ENCODE measurements at regions not wholly inside any gene's neighbourhood (a gene's known extent, or its start where the extent isn't known, plus 50 kb on each side); places are given as distances from the start of the nearest gene placed in this dataset.

DNA sequence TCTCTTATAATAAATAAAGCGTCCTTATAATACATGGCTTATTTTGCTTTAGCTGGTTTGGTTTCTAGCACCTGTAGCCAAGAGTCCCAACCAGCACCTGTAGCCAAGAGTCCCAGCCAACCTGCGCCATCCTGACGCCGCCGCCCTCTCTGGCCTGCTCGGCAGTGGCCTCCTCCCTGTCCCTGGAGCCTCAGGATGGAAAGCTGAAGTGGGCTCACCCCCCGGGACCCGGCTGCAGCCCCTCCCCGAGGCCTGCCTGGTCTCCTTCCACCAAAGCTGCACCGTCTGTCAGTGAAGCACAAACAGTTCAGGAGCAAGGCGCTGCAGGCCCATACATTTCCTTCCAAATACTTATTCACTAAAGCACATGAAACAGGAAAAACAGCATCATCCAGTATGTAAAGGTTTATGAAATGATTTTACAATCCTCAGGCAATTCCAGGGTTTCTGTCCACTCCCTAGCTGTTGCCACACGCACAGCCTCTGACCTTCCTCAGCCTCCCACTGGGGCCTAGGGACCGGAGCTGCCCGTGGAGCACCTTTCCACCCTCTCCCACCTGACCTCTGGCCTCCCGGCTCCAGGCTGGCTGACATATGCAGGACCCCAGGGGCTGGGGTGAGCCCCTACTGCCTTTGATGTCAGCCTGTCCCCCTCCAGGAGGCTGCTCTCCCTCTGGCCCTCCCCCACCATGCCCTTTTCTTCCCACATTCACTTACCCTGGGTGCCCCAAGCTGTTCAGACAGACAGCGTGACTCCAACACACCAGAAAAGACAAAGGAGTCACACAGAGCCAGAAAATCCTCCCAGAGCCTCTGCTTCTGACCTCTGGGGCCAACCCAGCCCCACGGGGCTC lies 149.6 kb upstream of the PPP2R2D start:
- in situ Hi-C loops (cut with HindIII; ENCODE audit: extremely low pct_ligation_motif_present, low pct_unique_long_range_greater_than_20kb) = no loop called here
- Histone ChIP-seq H3K9me3 (ENCODE audit: low read length) (no peaks in the 10 kb centered on the region), H3K36me3 (replicated peaks in 1 of 2; ENCODE audit: control insufficient read depth in 1 of 2, insufficient read depth in 2 of 2, low read length in 2 of 2) (no peaks in the 10 kb centered on the region), H3K4me2 (ENCODE audit: low read depth, low read length) (peak overlapping the region; percentile 28), H2AFZ (ENCODE audit: low read length) (no peak overlapping the region), H3K4me3 (replicated peaks in 1 of 3; ENCODE audit: insufficient read depth in 1 of 3, low read depth in 2 of 3, low read length in 3 of 3) (peak overlapping the region; percentile 2 to 20 (median 12); a peak in 4 of 6 replicates), H3K79me2 (ENCODE audit: insufficient read depth, low read length) (no peaks in the 10 kb centered on the region), H3K9ac (ENCODE audit: insufficient read depth, low read depth, low read length) (no peak overlapping the region), H3K27me3 (ENCODE audit: control insufficient read depth in 1 of 2, insufficient read depth in 2 of 2, low read length in 2 of 2) (peaks cover 0 to 5% of the 10 kb centered on the region in 2 experiments; a peak in 3 of 5 replicates), H4K20me1 (ENCODE audit: insufficient read depth, low read length) (no peaks in the 10 kb centered on the region), H3K27ac (ENCODE audit: extremely low read length, insufficient read depth, low read length) (peak overlapping the region; percentile 14), H3K4me1 (ENCODE audit: insufficient read depth, low read length) (peaks cover 53% of the 10 kb centered on the region)
- TF ChIP-seq, protein P1, sequence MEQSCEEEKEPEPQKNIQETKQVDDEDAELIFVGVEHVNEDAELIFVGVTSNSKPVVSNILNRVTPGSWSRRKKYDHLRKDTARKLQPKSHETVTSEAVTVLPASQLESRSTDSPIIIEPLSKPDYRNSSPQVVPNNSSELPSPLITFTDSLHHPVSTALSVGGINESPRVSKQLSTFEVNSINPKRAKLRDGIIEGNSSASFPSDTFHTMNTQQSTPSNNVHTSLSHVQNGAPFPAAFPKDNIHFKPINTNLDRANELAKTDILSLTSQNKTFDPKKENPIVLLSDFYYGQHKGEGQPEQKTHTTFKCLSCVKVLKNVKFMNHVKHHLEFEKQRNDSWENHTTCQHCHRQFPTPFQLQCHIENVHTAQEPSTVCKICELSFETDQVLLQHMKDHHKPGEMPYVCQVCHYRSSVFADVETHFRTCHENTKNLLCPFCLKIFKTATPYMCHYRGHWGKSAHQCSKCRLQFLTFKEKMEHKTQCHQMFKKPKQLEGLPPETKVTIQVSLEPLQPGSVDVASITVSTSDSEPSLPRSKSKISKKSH (CRISPR knock-in tag; IDR thresholded peaks at IDR 0.05; ENCODE audit: borderline replicate concordance) = no peak
- 0 out of 2 replicates have a peak, but pooled peaks have one; percentile 5 for TF ChIP-seq DR1 (CRISPR knock-in tag; IDR thresholded peaks at IDR 0.05)
- no peak for TF ChIP-seq ZNF230 (CRISPR knock-in tag; IDR thresholded peaks at IDR 0.05)
- FAIRE-seq = no peak
- ATAC-seq = no peak
- 45% methylated on average over 13 of the region's 17 CpGs for WGBS (ENCODE audit: low lambda C conversion rate)
- POLR2A ChIA-PET = no interaction called here
- CTCF ChIA-PET (ENCODE audit: low intra/inter-chr PET ratio, low total read pairs) = no interaction called here
- DNase-seq (ENCODE audit: low spot score) = peak; percentile 31
- BruUV-seq (replicated peaks) = no TSS peak
- intact Hi-C loops (cut with micrococcal nuclease; ENCODE audit: unreplicated experiment) = no loop called here
